ENCODE measurements at regions not wholly inside any gene's neighbourhood (a gene's known extent, or its start where the extent isn't known, plus 50 kb on each side); places are given as distances from the start of the nearest gene placed in this dataset.

- no peak for DNase-seq (ENCODE audit: low read depth)
These were observed 356.8 kb downstream of the ALG10 start for GRCh38 chr12:34379142-34379541.

- DNase-seq (ENCODE audit: low read depth) = no peak
These were observed 362.4 kb downstream of the ALG10 start for GRCh38 chr12:34384693-34385092.

GRCh38 chr12:34386016-34386415 is 363.7 kb downstream of the ALG10 start:
- DNase-seq (ENCODE audit: low read depth) = no peak

GRCh38 chr12:34386621-34387255 is 364.4 kb downstream of the ALG10 start:
- DNase-seq (ENCODE audit: low read depth) = no peak

GRCh38 chr12:34387711-34388635 is 365.7 kb downstream of the ALG10 start:
- no peak for DNase-seq (ENCODE audit: low read depth)

GRCh38 chr12:34388636-34389377 is 366.5 kb downstream of the ALG10 start:
- DNase-seq (ENCODE audit: low read depth) = no peak

- no peak for DNase-seq (ENCODE audit: low read depth)
These were observed 367.3 kb downstream of the ALG10 start for GRCh38 chr12:34389378-34390170.

GRCh38 chr12:34390171-34390841 is 368.0 kb downstream of the ALG10 start:
- no peak for DNase-seq (ENCODE audit: low read depth)

GRCh38 chr12:34390846-34391700 is 368.8 kb downstream of the ALG10 start:
- DNase-seq (ENCODE audit: low read depth) = no peak

- DNase-seq (ENCODE audit: low read depth) = no peak
These were observed 369.7 kb downstream of the ALG10 start for GRCh38 chr12:34391771-34392581.

GRCh38 chr12:34392741-34393085 is 370.4 kb downstream of the ALG10 start:
- DNase-seq (ENCODE audit: low read depth) = no peak

- DNase-seq (ENCODE audit: low read depth) = no peak
These were observed 371.0 kb downstream of the ALG10 start for GRCh38 chr12:34393086-34393820.

- no peak for DNase-seq (ENCODE audit: low read depth)
These were observed 371.5 kb downstream of the ALG10 start for GRCh38 chr12:34393821-34394150.

GRCh38 chr12:34394211-34395055 is 372.1 kb downstream of the ALG10 start:
- no peak for DNase-seq (ENCODE audit: low read depth)

- DNase-seq (ENCODE audit: low read depth) = no peak
These were observed 373.0 kb downstream of the ALG10 start for GRCh38 chr12:34395056-34396005.

GRCh38 chr12:34396006-34396860 is 373.9 kb downstream of the ALG10 start:
- DNase-seq (ENCODE audit: low read depth) = no peak
